ENCODE measurements at regions not wholly inside any gene's neighbourhood (a gene's known extent, or its start where the extent isn't known, plus 50 kb on each side); places are given as distances from the start of the nearest gene placed in this dataset.

- no peaks in the 10 kb centered on the region for H3F3A ChIP-seq (ENCODE audit: insufficient read depth)
- no peaks in the 10 kb centered on the region for H3K36me3 ChIP-seq (ENCODE audit: low read depth)
- in situ Hi-C loops (cut with MboI), result no loop called here
- no peaks in the 10 kb centered on the region for H3K79me2 ChIP-seq (ENCODE audit: insufficient read depth)
- no peak for TF ChIP-seq EZH2 (IDR thresholded peaks at IDR 0.05; ENCODE audit: insufficient read depth, poor library complexity, severe bottlenecking)
- 11% methylated on average over 6 of the region's 6 CpGs for WGBS, 2 experiments (ENCODE audit: low coverage in 1 of 2, low lambda C conversion rate in 2 of 2, missing lambda C conversion rate in 2 of 2)
- H3K27me3 ChIP-seq (replicated peaks; ENCODE audit: insufficient read depth), result no peaks in the 10 kb centered on the region
- no peaks in the 10 kb centered on the region for H3K9me2 ChIP-seq (ENCODE audit: insufficient read depth)
- no peak overlapping the region for H3K4me2 ChIP-seq (ENCODE audit: unreplicated experiment)
- no peaks in the 10 kb centered on the region for H3K4me1 ChIP-seq (ENCODE audit: insufficient read depth)
- H3K4me3 ChIP-seq, result no peak overlapping the region
- no peak for DNase-seq
- no peaks in the 10 kb centered on the region for H3K9me3 ChIP-seq (ENCODE audit: low read depth)
- H4K20me1 ChIP-seq (ENCODE audit: insufficient read depth), result no peaks in the 10 kb centered on the region
- no peak overlapping the region for H3K27ac ChIP-seq
- H3K9ac ChIP-seq, result no peak overlapping the region
- H2AFZ ChIP-seq, result no peak overlapping the region
These were observed 1136.9 kb downstream of the TAF11L14 start for GRCh38 chr5:18771097-18771610.

GRCh38 chr5:18772475-18772874 lies 1138.2 kb downstream of the TAF11L14 start:
- no peaks in the 10 kb centered on the region for H3K27me3 ChIP-seq (replicated peaks; ENCODE audit: insufficient read depth)
- no peak overlapping the region for H3K4me2 ChIP-seq (ENCODE audit: unreplicated experiment)
- H3K9me2 ChIP-seq (ENCODE audit: insufficient read depth), result no peaks in the 10 kb centered on the region
- no peak overlapping the region for H3K27ac ChIP-seq
- in situ Hi-C loops (cut with MboI), result no loop called here
- no peaks in the 10 kb centered on the region for H3K4me1 ChIP-seq (ENCODE audit: insufficient read depth)
- H3F3A ChIP-seq (ENCODE audit: insufficient read depth), result no peaks in the 10 kb centered on the region
- H3K36me3 ChIP-seq (ENCODE audit: low read depth), result no peaks in the 10 kb centered on the region
- H3K79me2 ChIP-seq (ENCODE audit: insufficient read depth), result no peaks in the 10 kb centered on the region
- H3K9ac ChIP-seq, result no peak overlapping the region
- no peak for TF ChIP-seq EZH2phosphoT487 (IDR thresholded peaks at IDR 0.05; ENCODE audit: insufficient read depth, low read depth)
- TF ChIP-seq EZH2 (IDR thresholded peaks at IDR 0.05; ENCODE audit: insufficient read depth, poor library complexity, severe bottlenecking), result no peak
- no peaks in the 10 kb centered on the region for H3K9me3 ChIP-seq (ENCODE audit: low read depth)
- WGBS, 2 experiments (ENCODE audit: low coverage in 1 of 2, low lambda C conversion rate in 2 of 2, missing lambda C conversion rate in 2 of 2), result 22 to 27% methylated on average over 4 of the region's 4 CpGs
- H2AFZ ChIP-seq, result no peak overlapping the region
- H3K4me3 ChIP-seq, result no peak overlapping the region
- DNase-seq, result no peak
- no peaks in the 10 kb centered on the region for H4K20me1 ChIP-seq (ENCODE audit: insufficient read depth)

- Histone ChIP-seq H4K20me1 (ENCODE audit: insufficient read depth) (no peaks in the 10 kb centered on the region), H3K9me2 (ENCODE audit: insufficient read depth) (no peaks in the 10 kb centered on the region), H3K36me3 (ENCODE audit: low read depth) (no peaks in the 10 kb centered on the region), H3K4me1 (ENCODE audit: insufficient read depth) (no peaks in the 10 kb centered on the region), H2AFZ (no peak overlapping the region), H3K9me3 (ENCODE audit: low read depth) (no peaks in the 10 kb centered on the region), H3K79me2 (ENCODE audit: insufficient read depth) (no peaks in the 10 kb centered on the region), H3K4me3 (no peak overlapping the region), H3K4me2 (ENCODE audit: unreplicated experiment) (no peak overlapping the region), H3K27me3 (replicated peaks; ENCODE audit: insufficient read depth) (no peaks in the 10 kb centered on the region), H3K27ac (no peak overlapping the region), H3K9ac (no peak overlapping the region), H3F3A (ENCODE audit: insufficient read depth) (no peaks in the 10 kb centered on the region)
- TF ChIP-seq EZH2 (IDR thresholded peaks at IDR 0.05; ENCODE audit: insufficient read depth, poor library complexity, severe bottlenecking) (no peak), EZH2phosphoT487 (IDR thresholded peaks at IDR 0.05; ENCODE audit: insufficient read depth, low read depth) (no peak)
- in situ Hi-C loops (cut with MboI), result no loop called here
- DNase-seq, result no peak
- WGBS, 2 experiments (ENCODE audit: low coverage in 1 of 2, low lambda C conversion rate in 2 of 2, missing lambda C conversion rate in 2 of 2), result 8 to 11% methylated on average over 1 of the region's 1 CpG
These were observed 1144.0 kb downstream of the TAF11L14 start for GRCh38 chr5:18778225-18778624.

GRCh38 chr5:18789218-18789998 lies 1155.1 kb downstream of the TAF11L14 start:
- in situ Hi-C loops (cut with MboI), result no loop called here
- 14 to 17% methylated on average over 1 of the region's 1 CpG for WGBS, 2 experiments (ENCODE audit: low coverage in 1 of 2, low lambda C conversion rate in 2 of 2, missing lambda C conversion rate in 2 of 2)

More at GRCh38 chr5:18789218-18789998, 1155.1 kb downstream of the TAF11L14 start:
- Histone ChIP-seq H4K20me1 (ENCODE audit: insufficient read depth) (no peaks in the 10 kb centered on the region), H3K27ac (no peak overlapping the region), H2AFZ (no peak overlapping the region), H3K79me2 (ENCODE audit: insufficient read depth) (no peaks in the 10 kb centered on the region), H3K4me2 (ENCODE audit: unreplicated experiment) (no peak overlapping the region), H3K27me3 (replicated peaks; ENCODE audit: insufficient read depth) (no peaks in the 10 kb centered on the region), H3K9me2 (ENCODE audit: insufficient read depth) (no peaks in the 10 kb centered on the region), H3K36me3 (ENCODE audit: low read depth) (no peaks in the 10 kb centered on the region), H3K9ac (no peak overlapping the region), H3K9me3 (ENCODE audit: low read depth) (no peaks in the 10 kb centered on the region), H3K4me3 (no peak overlapping the region), H3K4me1 (ENCODE audit: insufficient read depth) (no peaks in the 10 kb centered on the region), H3F3A (ENCODE audit: insufficient read depth) (no peaks in the 10 kb centered on the region)
- DNase-seq, result no peak
- TF ChIP-seq EZH2 (IDR thresholded peaks at IDR 0.05; ENCODE audit: insufficient read depth, poor library complexity, severe bottlenecking) (no peak), EZH2phosphoT487 (IDR thresholded peaks at IDR 0.05; ENCODE audit: insufficient read depth, low read depth) (no peak)
